ENCODE measurements at regions not wholly inside any gene's neighbourhood (a gene's known extent, or its start where the extent isn't known, plus 50 kb on each side); places are given as distances from the start of the nearest gene placed in this dataset.

DNA sequence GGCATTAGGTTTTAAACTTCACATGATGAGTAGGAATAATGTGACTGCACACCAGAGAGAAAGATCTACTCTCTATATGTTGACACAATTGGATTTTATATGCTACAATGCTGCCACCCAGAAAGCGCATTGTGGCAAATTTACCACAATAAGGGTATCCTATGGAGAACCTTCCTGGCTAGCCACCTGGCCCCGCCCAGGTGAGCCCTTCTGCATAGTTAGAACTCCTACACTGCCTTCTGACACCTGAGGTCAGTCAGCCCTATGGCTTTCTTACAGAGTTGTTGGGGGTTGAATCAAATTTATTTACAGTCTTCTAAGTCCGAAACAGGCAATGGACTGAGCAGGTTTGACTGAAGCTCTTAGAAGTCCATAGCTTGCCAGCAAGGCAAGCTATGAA, 153.8 kb upstream of the S100G start:
- TF ChIP-seq CTCF (conservative IDR thresholded peaks at IDR 0.05; ENCODE audit: low read length), result no peak
- TF ChIP-seq EZH2phosphoT487 (IDR thresholded peaks at IDR 0.05; ENCODE audit: borderline replicate concordance), result no peak

Measured in Loucy (cell line).